Left renal pelvis (tissue), 4 donors: ENCODE measurements at regions not wholly inside any gene's neighbourhood (a gene's known extent, or its start where the extent isn't known, plus 50 kb on each side); places are given as distances from the start of the nearest gene placed in this dataset.

Experiments used
- DNase-seq, 4 donors: peaks; one replicate each; pipeline ENCODE4 v3.0.0-alpha.2; 2013; ENCODE audit warnings: low read depth in 4 of 4, low spot score in 3 of 4

DNA sequence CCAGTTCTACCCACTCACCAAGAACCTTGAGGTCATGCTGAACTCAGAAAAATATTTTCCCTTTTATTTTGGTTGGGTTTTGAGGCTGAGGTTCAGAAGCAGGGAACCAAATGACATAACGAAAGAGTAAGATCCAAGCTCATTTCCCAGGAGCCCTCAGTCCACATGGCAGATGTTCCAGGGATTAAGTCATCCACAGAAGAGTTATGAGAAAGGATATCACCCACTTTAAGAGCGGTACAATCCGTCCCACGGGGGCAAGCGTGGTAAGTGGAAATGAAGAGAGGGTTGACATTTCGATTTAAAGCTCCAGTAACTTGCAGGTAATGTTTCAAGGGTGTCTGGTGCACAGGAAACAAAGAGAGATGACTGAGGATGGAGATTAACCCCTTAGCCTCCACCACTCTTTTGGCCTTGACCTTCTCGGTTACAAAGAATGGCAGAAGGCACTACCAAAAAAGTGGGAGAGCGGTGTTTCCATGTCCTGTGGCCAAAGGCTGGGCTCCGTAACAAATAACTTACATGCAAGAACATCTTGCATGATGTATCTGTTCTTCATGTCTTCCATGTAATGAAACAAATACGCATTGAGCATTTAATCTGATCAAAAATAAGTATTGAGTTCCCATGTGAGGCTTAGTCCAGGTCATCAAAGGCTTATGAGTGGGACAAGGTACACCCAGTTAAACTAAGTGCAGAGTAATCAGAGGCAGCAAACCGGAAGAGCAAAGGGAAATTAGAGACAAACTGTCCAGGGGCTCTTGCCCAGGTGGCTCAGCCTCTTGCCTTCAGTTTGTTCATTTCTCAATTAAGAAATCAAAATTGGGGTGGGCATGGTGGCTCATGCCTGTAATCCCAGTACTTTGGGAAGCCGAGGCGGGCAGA is 241.4 kb downstream of the TOMM20 start:
- DNase-seq = no peak

DNA sequence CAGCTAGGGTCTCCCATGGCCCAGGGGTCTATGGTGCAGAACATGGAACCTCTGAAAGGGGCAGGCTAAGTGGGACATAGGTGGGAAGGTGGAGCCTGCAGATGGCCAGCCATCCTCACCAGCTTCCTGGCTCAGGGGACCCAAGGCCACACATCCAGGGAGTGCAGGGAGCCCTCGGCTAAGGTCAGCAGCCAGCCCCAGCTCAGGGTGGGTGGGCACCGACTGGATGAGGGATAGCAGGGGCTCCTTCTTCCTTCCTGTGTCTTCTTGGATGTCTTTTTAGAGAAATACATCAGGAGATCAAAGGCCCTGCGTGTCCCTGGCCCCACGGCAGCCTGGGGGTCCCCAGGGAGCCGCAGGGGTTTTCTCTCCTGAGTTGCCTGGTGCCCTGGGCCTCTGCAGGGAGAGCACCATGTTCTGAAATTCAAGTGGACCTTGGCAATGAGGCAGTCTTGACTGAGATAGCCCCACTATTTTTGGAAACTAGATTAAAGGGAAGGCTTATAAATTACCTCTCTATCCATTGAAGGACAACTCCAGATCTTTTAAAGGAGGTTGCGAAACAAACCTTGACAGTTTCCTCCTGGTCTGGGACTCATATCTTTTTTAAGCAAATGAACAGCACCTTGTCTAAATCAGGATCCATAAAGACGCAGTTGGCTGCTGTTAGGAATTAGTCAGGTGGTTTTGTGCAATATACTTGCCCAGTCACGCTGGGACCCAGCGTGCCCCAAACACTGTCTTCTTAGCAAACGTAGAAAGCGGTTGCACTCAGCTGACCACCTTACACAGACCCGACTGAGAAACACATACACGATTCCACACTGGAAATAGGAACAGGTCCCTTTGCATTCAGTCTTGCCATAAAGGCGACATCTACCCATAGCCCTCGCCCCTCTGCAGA is 242.3 kb downstream of the TOMM20 start:
- DNase-seq = no peak

DNA sequence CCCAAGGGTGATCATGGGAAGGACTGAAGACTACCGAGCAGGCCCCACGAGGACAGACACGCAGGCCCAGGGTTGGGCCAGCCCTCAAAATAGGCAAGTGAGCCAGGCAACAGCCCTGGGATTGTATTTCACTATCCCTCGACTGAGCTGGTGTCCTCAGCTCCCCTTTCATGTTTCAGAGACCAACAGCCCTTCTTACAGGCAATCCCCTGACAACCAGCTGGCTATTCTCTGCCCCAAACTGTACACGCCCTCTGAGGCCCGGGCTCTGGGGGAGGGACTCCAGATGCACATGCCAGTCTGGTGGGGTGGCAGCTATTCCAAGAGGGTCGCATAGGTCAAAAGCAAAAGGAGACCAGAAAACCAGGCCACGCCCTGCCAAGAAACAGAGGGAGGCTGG is 243.0 kb downstream of the TOMM20 start:
- no peak for DNase-seq

DNA sequence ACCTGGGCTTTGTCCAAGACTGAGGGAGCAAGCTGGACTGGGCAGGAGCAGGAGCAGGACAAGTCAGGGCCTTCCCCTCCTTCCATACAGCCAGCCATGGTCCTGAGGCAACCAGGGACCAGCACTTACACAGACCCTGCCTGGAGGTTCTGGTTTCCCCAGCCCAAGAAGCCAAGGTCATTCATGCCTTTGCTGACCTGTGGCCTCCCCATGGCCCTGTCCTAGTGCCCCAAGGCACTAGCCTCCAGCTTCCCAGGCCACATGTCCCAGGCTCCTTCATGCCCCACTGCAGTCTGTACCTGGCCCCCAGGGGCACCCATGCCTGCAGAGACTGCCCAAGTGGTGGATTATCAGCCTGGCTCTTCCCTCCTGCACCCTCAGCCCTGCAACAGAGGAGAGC is 243.9 kb downstream of the TOMM20 start:
- DNase-seq = no peak

DNA sequence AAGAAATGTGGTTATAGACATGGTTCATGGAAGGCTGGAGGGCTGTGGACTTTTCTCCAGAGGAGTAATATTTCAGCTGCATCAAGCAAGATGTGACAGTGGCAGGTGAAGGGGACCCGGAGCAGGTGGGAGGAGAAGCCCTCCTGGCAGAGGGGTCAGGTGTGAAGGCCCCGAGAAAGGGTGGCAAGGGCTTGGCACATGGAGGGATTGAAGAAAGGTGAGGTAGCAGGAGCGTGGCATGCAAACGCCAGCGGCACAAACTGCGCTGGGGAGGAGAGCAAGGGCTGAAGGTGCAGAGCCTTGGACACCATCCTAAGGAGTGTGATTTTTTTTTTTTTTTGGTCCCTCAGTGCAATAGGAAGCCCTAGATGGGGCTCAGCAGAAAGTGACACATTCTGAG is 244.6 kb downstream of the TOMM20 start:
- DNase-seq = no peak

DNA sequence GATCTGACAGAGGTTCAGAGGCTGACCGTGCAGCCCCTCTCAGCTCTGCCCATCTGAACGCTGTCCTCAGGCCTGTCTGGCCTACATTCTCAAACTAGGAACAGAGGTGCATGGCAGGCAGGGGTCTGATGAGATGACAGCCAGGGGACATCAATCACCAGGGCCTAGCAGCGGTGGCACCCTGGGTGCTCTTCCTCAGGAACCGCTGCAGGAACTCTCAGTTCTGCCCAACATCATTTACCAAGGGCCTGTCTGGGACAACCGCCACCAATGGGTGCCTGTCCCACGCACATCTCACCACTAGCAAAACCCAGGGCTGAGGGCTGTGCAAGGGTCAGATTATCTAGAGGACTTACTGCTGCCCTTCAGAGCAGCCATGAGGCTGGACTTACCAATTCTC is 245.7 kb downstream of the TOMM20 start:
- DNase-seq = no peak

DNA sequence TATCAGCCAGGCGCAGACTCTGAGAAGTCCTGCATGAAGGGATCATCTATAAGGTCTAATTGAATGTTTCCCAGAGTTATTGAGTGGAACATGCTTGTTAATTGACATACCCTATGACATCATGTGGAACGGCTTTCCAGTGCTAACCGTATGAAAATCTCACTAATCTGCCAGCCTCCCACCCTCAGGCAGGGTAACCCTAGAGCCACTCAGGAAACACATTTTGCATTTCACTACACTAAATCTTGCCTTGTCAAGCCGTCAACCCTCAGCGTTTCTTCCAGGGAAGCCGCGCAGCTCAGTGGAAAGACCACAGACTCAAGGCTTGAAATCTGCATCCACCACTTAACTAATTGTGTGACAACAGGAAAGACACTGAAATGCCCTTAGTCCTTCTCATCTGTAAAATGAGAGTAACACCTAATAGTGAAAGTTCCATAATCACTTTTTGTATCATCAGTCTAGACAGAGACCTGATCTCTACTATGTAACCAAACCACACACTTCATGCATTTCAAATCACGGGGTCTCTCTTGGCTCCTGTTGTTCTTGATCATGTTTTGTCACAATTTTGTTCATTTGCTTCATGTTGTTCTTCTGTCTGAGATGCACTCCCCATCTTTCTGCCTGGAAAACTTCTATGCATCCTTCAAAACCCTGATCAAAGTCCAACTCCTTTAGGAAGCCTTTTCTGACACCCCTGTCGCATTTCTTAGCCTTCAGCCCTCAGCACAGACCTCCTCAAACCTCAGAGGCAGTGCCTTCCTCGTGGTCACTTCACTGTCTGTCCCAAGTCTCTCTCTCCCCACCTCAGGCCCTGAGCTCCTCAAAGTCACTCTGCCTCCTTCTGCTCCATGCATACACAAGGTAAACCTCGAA is 246.5 kb downstream of the TOMM20 start:
- DNase-seq = peak in 1 of 4 donors; percentile 60

DNA sequence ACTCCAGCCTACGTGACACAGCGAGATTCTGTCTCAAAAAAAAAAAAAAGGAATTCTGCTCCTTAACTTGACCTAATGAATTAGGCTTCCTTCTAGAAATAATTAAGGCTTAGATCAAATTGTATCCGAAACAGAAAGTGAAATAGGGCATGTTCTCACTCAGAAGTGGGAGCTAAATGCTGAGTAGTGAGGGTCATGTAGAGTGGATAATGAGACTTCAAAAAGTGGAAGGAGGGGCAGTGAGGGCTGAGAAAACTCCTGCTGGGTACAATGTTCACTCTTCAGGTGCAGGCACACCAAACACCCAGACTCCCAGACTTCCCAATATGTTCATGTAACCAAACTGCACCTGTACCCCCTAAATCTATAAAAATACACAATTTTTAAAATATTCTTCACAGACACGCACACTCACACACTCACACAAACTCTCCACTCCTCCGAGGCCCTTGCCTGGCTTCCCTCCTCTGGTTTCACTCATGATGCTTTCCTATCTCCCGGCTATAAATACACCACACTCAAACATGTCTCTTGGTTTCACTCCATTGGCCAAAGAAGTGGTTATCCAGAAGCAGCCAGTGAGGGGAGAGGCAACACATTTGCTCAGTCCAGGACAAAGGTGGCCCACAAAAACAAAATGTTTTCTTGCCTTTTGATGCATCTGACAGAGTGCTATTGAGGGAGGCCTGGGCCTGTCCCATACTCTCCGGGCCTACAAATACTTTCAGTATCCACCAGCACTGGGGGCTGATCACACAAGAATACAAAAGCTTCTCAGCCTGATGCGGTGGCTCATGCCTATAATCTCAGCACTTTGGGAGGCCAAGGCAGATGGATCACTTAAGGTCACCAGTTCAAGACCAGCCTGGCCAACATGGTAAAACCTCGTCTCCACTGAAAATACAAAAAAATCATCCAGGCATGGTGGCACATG is 249.2 kb downstream of the TOMM20 start:
- DNase-seq = no peak

DNA sequence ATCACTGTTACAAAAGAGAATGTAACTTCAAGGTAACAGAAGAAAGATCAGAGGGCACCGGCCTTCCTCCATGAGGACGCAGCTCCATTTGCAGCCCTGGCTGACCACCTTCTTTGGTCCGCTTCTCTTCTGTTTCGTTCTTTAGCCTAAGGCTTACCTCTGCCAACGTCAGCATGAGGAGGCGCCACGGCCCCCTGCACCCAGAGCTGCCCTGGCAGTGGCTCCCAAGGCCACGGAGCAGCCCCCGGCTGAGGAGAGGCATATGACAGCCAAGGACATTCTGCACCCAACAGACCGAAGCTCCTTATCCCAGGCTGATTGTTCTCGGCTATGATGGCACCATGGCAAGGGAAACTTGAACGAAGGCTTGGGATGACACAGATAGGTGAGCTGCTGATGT is 250.3 kb downstream of the TOMM20 start:
- no peak for DNase-seq

DNA sequence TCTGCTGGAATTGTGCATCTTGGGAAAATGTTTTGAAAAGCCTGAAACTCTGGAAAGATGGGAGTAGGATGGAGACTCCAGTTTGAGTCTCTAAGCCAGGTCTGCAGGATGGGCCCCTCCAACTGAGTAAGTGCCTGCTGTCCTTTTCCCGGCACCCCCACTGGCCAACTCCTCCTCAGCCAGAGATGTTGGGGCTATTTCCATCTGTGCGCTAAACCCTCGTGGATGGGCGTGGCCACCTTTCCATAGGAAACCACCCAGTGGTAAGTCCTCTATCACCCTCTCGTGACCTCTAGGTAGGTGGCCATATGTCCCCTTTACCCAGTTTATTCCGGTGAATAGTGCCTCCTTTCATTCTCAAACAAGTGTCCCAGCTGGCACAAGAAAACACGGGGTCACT is 250.9 kb downstream of the TOMM20 start:
- no peak for DNase-seq

DNA sequence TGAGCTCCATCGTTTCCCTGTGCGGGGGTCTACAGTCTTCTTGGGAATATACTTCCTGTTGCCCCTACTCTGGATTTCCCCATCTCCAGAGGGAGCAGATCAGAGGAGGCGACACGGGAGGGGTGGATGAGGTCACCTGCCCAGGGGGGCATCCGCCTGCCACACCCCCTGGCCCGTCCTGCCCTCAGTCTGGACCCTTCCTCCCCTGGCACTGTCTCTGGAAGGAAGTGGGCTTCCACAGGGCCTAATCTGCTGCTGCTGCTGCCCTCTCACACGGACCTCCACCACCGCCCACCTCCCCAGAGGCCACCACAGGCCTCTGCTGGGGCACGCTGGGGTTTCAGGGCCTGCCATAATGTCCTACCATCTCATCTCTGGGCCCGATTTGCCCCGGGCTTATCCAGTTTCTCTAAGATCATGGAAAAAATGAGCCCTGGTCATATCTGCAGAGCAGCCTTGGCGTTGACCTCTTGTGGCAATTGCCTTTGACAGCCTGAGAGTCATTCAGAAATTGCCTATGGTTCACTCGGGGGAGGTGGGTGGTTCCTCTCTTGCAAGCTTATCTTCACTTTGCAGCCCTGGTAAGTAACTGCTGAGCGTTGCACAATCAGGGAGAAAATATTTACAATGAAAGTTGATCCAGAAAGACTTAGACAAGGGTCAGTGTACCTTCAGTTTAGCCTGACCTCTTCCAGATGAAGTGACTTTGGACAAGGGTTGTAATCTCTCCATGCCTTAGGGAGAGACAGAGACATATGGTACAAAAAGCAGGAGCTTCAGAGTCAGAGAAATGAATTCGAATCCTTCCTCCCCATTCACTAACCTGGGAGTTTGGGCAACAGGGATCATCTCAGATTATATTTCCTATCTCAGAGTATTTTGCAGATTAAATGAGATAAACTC is 252.4 kb downstream of the TOMM20 start:
- no peak for DNase-seq

DNA sequence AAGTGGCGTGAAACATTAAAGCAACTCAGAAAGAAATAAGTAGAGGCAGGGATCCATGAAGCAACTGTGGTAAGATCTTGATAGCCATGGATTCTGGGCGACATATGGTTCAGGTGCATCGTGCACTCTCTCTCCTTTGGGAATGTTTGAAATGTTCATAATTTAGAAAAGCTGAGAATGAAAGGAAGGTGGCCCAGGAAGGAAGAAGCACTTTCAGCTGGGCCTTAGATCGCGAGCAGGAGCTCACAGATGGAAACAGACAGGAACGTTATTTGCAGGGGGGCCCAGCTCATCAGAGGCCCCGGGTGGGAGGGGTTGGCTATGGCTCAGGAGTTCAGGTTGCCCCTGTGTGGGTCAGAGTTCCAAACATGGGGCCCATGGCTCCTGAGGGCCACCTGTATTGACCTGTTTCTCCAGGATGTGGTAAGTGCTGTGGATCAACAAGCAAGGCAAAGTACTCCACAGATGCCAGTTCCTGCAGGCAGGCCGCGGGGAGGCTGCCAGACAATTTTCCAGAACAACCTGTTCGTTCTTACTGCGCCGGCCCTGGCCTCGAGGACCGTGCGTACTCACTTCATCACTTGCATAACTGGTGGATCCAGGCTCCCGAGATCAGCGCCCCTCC is 253.2 kb downstream of the TOMM20 start:
- DNase-seq = no peak

DNA sequence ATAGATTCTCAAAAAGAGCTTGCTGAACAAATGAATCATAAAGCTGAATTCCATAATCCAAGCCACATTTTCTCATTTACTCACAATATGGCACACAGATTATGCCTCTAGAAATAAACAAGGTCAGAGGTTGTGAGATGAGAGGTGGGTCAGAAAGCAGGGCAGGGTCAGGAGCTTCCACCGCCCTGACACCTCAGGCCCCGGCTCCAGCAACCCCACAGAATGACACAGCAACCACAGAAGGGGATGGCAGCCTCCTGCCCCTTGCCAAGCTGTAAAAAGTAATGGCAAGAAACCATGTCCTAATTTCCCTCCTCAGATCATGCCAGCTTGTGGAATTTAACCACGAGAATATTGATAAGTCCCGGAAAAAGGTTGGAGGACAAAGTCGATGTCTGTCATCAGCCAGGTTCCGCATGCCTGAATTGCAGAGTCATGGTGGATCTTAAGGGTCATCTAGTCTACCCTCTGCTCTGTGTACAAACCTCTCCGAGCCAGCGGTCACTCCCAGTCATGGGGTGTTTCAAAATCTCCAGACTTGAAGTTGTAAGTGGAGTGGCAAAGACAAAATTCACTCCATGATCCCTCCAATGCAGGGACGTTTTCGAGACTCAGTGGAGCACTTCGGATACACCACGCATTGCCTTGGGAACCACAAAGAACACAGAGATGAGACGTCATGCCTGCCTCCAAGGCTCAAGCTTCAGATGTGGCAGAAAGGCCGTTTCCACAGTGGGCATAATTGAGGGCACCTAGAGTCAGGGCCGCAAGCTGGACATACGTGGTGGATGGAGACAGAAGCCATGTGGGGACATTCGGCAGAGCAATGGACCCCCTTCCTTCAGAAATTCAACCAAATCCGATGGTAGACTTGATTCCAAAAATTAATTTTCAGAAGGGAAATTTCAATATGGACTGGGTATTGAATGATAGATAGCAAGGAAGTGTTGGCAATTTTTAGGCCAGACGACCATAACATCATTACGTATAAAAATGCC is 254.0 kb downstream of the TOMM20 start:
- DNase-seq = no peak

DNA sequence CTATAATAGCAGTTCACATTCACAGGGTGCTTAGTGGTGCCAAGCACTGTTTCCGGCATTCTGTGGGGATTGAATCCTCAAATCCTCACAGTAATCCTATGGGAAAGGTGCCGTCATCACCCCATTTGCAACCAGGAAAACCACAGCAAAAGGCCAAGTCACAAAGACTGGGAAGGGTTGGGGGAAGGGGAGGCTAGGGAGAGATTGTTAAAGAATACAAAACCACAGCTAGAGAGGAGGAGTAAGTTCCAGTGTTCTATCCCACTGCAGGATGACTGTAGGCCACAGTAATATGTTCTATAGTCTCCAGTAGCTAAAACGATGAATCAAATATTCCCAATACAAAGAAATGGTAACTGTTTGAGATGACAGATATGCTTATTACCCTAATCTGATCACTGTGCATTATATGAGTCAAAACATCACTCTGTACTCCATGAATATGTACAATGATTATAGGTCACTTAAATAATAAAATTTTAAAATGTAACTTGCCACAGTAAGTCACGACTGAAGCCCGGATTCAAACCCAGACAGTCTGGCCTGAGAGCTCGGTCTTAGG is 256.8 kb downstream of the TOMM20 start:
- no peak for DNase-seq

DNA sequence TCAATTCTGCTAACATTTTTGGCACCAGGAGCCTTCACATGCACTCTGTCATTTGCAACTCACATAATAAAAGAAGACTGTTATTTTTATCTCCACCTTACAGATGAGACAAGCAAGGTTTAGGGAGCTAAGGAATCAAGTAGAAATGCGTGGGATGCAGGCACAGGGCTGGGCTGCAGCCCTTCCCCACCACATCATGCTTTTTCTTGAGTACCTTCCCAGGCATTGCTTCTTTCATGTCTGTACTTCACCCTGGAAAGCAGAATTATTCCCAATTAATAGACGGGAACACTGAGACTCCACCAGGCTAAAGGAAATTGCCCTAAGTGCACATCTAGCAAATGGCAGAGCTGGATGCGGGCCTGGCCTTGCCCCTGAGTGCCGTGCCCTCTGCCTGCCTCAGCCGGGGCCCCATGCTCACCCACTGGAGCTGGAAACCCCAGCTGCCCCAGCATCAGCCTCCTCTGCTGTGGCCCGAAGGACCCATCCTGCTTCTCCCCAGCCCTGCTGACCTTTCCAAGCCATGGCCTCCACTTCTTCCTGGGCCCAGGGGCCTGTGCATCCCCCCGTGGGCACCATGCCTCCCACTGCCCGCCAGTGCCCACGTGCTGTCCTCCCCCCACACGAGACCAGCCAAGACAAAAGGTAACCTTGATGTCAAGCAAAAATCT is 257.5 kb downstream of the TOMM20 start:
- DNase-seq = no peak
